Colonic mucosa (tissue), 4 donors: ENCODE measurements at regions not wholly inside any gene's neighbourhood (a gene's known extent, or its start where the extent isn't known, plus 50 kb on each side); places are given as distances from the start of the nearest gene placed in this dataset.

ENCODE experiments used
- DNase-seq: peaks from one replicate; pipeline ENCODE4 v3.0.0-alpha.2; 2020
- H3K27ac ChIP-seq: fragments of 200-600 bp; one replicate; pipeline ENCODE4 v1.8.0; 2021
- H3K27me3 ChIP-seq: fragments of 200-600 bp; one replicate; pipeline ENCODE4 v1.8.0; 2021
- H3K36me3 ChIP-seq: fragments of 200-600 bp; one replicate; pipeline ENCODE4 v1.8.0; 2021
- H3K4me1 ChIP-seq: fragments of 200-600 bp; one replicate; pipeline ENCODE4 v1.8.0; 2021; ENCODE audit warnings: mild to moderate bottlenecking
- H3K4me3 ChIP-seq: fragments of 200-600 bp; one replicate; pipeline ENCODE4 v1.8.0; 2021
- H3K9ac ChIP-seq, 2 donors: one replicate each; pipeline ENCODE4 v1.7.0; 2013; ENCODE audit warnings: control low read depth in 2 of 2, low read depth in 2 of 2, low read length in 2 of 2
- H3K9me3 ChIP-seq: fragments of 200-600 bp; one replicate; pipeline ENCODE4 v1.8.0; 2021
- CTCF ChIP-seq: fragments of 200-600 bp; IDR thresholded peaks from one replicate; pipeline ENCODE4 v1.8.0; 2022; ENCODE audit warnings: antibody characterized with exemption, mild to moderate bottlenecking
- intact Hi-C: fragments of 100-400 bp; cut with DNase I; formaldehyde crosslinking; loops from one replicate; pipeline ENCODE4 v1.14.1; 2022
- donor health status: healthy.
- donor health status: DM: no; HTN: no; CAD: no.
- donor health status: DM: no; HTN: no; CAD: no.

DNA sequence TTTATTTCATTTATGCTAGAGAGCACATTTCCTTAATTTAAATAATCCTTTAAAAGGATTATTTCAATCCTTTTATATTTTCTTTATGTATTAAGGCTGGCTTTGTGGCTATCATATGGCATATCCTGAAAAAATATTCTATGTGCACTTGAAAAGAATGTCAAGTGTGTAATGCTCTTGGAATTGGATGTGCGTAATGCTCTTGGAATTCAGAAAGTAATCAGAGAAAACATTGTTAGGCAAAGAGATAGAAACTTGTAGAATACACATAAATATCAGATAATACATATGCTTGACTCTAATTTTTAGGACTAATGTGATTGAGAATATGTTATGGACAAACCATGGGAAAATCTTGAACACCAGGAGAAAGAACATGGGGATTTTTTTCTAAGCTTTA lies 197.5 kb upstream of the COL3A1 start:
- Histone ChIP-seq H3K4me1 (no peaks in the 10 kb centered on the region), H3K9ac (no peak overlapping the region), H3K36me3 (no peaks in the 10 kb centered on the region), H3K27ac (no peak overlapping the region), H3K4me3 (no peak overlapping the region), H3K9me3 (no peaks in the 10 kb centered on the region), H3K27me3 (no peaks in the 10 kb centered on the region)
- no peak for DNase-seq
- no peak for TF ChIP-seq CTCF
- intact Hi-C loops, result no loop called here

GRCh38 chr2:188784269-188784762 lies 189.9 kb upstream of the COL3A1 start:
- Histone ChIP-seq H3K4me3 (no peak overlapping the region), H3K4me1 (no peaks in the 10 kb centered on the region), H3K9me3 (no peaks in the 10 kb centered on the region), H3K36me3 (no peaks in the 10 kb centered on the region), H3K27ac (no peak overlapping the region), H3K27me3 (no peaks in the 10 kb centered on the region), H3K9ac (no peak overlapping the region)
- intact Hi-C loops, result no loop called here
- DNase-seq, result no peak
- TF ChIP-seq CTCF, result no peak

GRCh38 chr2:188785061-188785460 lies 189.1 kb upstream of the COL3A1 start:
- Histone ChIP-seq H3K4me3 (no peak overlapping the region), H3K9ac (no peak overlapping the region), H3K27me3 (no peaks in the 10 kb centered on the region), H3K9me3 (no peaks in the 10 kb centered on the region), H3K27ac (peak overlapping the region; percentile 63), H3K4me1 (no peaks in the 10 kb centered on the region), H3K36me3 (no peaks in the 10 kb centered on the region)
- no peak for DNase-seq
- TF ChIP-seq CTCF, result no peak
- intact Hi-C loops, result no loop called here

- no peaks in the 10 kb centered on the region for H3K36me3 ChIP-seq
- peak overlapping the region; percentile 63 for H3K27ac ChIP-seq
- no peak overlapping the region for H3K4me3 ChIP-seq
- intact Hi-C loops, result no loop called here
- no peaks in the 10 kb centered on the region for H3K27me3 ChIP-seq
- TF ChIP-seq CTCF, result no peak
- DNase-seq, result no peak
- H3K9ac ChIP-seq, result no peak overlapping the region
- H3K9me3 ChIP-seq, result no peaks in the 10 kb centered on the region
- H3K4me1 ChIP-seq, result no peaks in the 10 kb centered on the region
Observed at GRCh38 chr2:188785490-188785889, 188.7 kb upstream of the COL3A1 start.

GRCh38 chr2:188786368-188786841 lies 187.8 kb upstream of the COL3A1 start:
- Histone ChIP-seq H3K4me3 (no peak overlapping the region), H3K36me3 (no peaks in the 10 kb centered on the region), H3K27ac (peak overlapping the region; percentile 63), H3K27me3 (no peaks in the 10 kb centered on the region), H3K9me3 (no peaks in the 10 kb centered on the region), H3K4me1 (no peaks in the 10 kb centered on the region), H3K9ac (no peak overlapping the region)
- intact Hi-C loops, result no loop called here
- DNase-seq, result no peak
- no peak for TF ChIP-seq CTCF
